H1 (cell line): ENCODE measurements at regions not wholly inside any gene's neighbourhood (a gene's known extent, or its start where the extent isn't known, plus 50 kb on each side); places are given as distances from the start of the nearest gene placed in this dataset.

Source experiments
- CHD7 ChIP-seq: fragments of 300-600 bp; sonication (generic); IDR thresholded peaks from 2 replicates; pipeline ENCODE4 v1.7.1; 2012; ENCODE audit warnings: low read length, moderate library complexity, mild to moderate bottlenecking, inconsistent platforms; ENCODE audit not compliant: insufficient replicate concordance

GRCh38 chr2:144137272-144137671 lies 382.6 kb downstream of the ZEB2 start (continued):
- TF ChIP-seq CHD7, result no peak
